GM19328 (cell line): ENCODE measurements at regions not wholly inside any gene's neighbourhood (a gene's known extent, or its start where the extent isn't known, plus 50 kb on each side); places are given as distances from the start of the nearest gene placed in this dataset.
"Not testable (repeated sequence)": the region's sequence is repeated elsewhere in the genome, so short reads cannot be mapped to it uniquely, and the experiment has no call there.

Experiments
- ATAC-seq: cut with Tn5 transposase; IDR thresholded peaks from one replicate; pipeline ENCODE4 v1.9.1; 2021; ENCODE audit warnings: mild to moderate bottlenecking, moderate library complexity; ENCODE audit not compliant: unreplicated experiment

GRCh38 chr12:115303723-115304309 lies 619.8 kb upstream of the TBX3 start:
- ATAC-seq: no peak

GRCh38 chr12:115297445-115297844 lies 613.5 kb upstream of the TBX3 start:
- no peak for ATAC-seq

- no peak for ATAC-seq
Observed at GRCh38 chr12:115296613-115297198, 612.7 kb upstream of the TBX3 start.

GRCh38 chr12:115295886-115296285 lies 611.9 kb upstream of the TBX3 start:
- ATAC-seq: no peak

GRCh38 chr12:115294453-115295133 lies 610.6 kb upstream of the TBX3 start:
- ATAC-seq: no peak

- not testable (repeated sequence) for ATAC-seq
Observed at GRCh38 chr12:115285429-115285828, 601.5 kb upstream of the TBX3 start.

- no peak for ATAC-seq
Observed at GRCh38 chr12:115273456-115273855, 589.5 kb upstream of the TBX3 start.

- ATAC-seq: no peak
Observed at GRCh38 chr12:115268451-115268850, 584.5 kb upstream of the TBX3 start.

- no peak for ATAC-seq
Observed at GRCh38 chr12:115267891-115268290, 583.9 kb upstream of the TBX3 start.

- ATAC-seq: no peak
Observed at GRCh38 chr12:115267464-115267863, 583.5 kb upstream of the TBX3 start.

- no peak for ATAC-seq
Observed at GRCh38 chr12:115264605-115265004, 580.6 kb upstream of the TBX3 start.

- no peak for ATAC-seq
Observed at GRCh38 chr12:115261691-115262398, 577.9 kb upstream of the TBX3 start.

- no peak for ATAC-seq
Observed at GRCh38 chr12:115260762-115261675, 577.0 kb upstream of the TBX3 start.

GRCh38 chr12:115259968-115260747 lies 576.2 kb upstream of the TBX3 start:
- ATAC-seq: no peak

- ATAC-seq: no peak
Observed at GRCh38 chr12:115257791-115258190, 573.8 kb upstream of the TBX3 start.

- ATAC-seq: no peak
Observed at GRCh38 chr12:115255962-115256361, 572.0 kb upstream of the TBX3 start.

- ATAC-seq: no peak
Observed at GRCh38 chr12:115255257-115255656, 571.3 kb upstream of the TBX3 start.

GRCh38 chr12:115253049-115253448 lies 569.1 kb upstream of the TBX3 start:
- no peak for ATAC-seq

- no peak for ATAC-seq
Observed at GRCh38 chr12:115251727-115252126, 567.8 kb upstream of the TBX3 start.

- no peak for ATAC-seq
Observed at GRCh38 chr12:115249671-115250278, 565.8 kb upstream of the TBX3 start.
